HEK293 (cell line): ENCODE measurements at regions not wholly inside any gene's neighbourhood (a gene's known extent, or its start where the extent isn't known, plus 50 kb on each side); places are given as distances from the start of the nearest gene placed in this dataset.

Experiments used
- BCL6B ChIP-seq: fragments of 450-650 bp; formaldehyde crosslinking; IDR thresholded peaks from 2 replicates; pipeline ENCODE4 v1.5.1; 2017; ENCODE audit warnings: missing biosample characterization, missing genetic modification characterization
- CTCF ChIP-seq: fragments of 450-650 bp; formaldehyde crosslinking; IDR thresholded peaks from 2 replicates; pipeline ENCODE4 v1.5.1; 2016; ENCODE audit warnings: missing biosample characterization, missing genetic modification characterization
- KLF9 ChIP-seq: fragments of 450-650 bp; formaldehyde crosslinking; IDR thresholded peaks from 2 replicates; pipeline ENCODE4 v1.5.1; 2016; ENCODE audit warnings: missing biosample characterization, missing genetic modification characterization, low read depth
- YY1 ChIP-seq: fragments of 450-650 bp; formaldehyde crosslinking; IDR thresholded peaks from 2 replicates; pipeline ENCODE4 v1.5.1; 2018; ENCODE audit warnings: missing biosample characterization, missing genetic modification characterization
- ZBTB8A ChIP-seq: fragments of 450-650 bp; formaldehyde crosslinking; IDR thresholded peaks from 2 replicates; pipeline ENCODE4 v1.5.1; 2016; ENCODE audit warnings: missing biosample characterization, missing genetic modification characterization
- ZNF138 ChIP-seq: fragments of 450-650 bp; formaldehyde crosslinking; IDR thresholded peaks from 2 replicates; pipeline ENCODE4 v1.5.1; 2016; ENCODE audit warnings: missing biosample characterization, missing genetic modification characterization, borderline replicate concordance
- ZNF140 ChIP-seq: fragments of 450-650 bp; formaldehyde crosslinking; IDR thresholded peaks from 2 replicates; pipeline ENCODE4 v1.5.1; 2016; ENCODE audit warnings: missing biosample characterization, missing genetic modification characterization
- ZNF274 ChIP-seq, 2 experiments: fragments of 200-500 bp in 1 of 2; fragments of 450-650 bp in 1 of 2; sonication (Bioruptor generic) in 1 of 2; formaldehyde crosslinking in 1 of 2; IDR thresholded peaks; 2 replicates each; pipeline versions ENCODE4 v1.5.1 to v1.6.1; 2014 to 2016; ENCODE audit warnings: borderline replicate concordance in 1 of 2, inconsistent platforms in 1 of 2, low read length in 1 of 2, missing biosample characterization in 1 of 2, missing genetic modification characterization in 1 of 2
- ZNF48 ChIP-seq: fragments of 450-650 bp; formaldehyde crosslinking; IDR thresholded peaks from 2 replicates; pipeline ENCODE4 v1.5.1; 2016; ENCODE audit warnings: missing biosample characterization, missing genetic modification characterization
- ZNF549 ChIP-seq: fragments of 450-650 bp; IDR thresholded peaks from 2 replicates; pipeline ENCODE4 v1.5.1; 2018; ENCODE audit warnings: missing biosample characterization, missing genetic modification characterization, mild to moderate bottlenecking, inconsistent platforms, moderate library complexity
- ZNF747 ChIP-seq: fragments of 450-650 bp; formaldehyde crosslinking; IDR thresholded peaks from 2 replicates; pipeline ENCODE4 v1.5.1; 2016; ENCODE audit warnings: missing biosample characterization, missing genetic modification characterization
- ZSCAN18 ChIP-seq: fragments of 450-650 bp; formaldehyde crosslinking; IDR thresholded peaks from 2 replicates; pipeline ENCODE4 v1.5.1; 2016; ENCODE audit warnings: missing biosample characterization, missing genetic modification characterization
- TF ChIP-seq, protein P1 (sequence below): fragments of 450-650 bp; formaldehyde crosslinking; optimal IDR thresholded peaks from 2 replicates; pipeline ENCODE3; 2016; ENCODE audit warnings: missing biosample characterization, mild to moderate bottlenecking, missing genetic modification characterization

GRCh38 chr6:76481101-76481500 is 408.6 kb upstream of the IMPG1 start:
- TF ChIP-seq ZNF48 (tag by site-specific recombination) (no peak), YY1 (tag by site-specific recombination) (no peak), ZNF140 (tag by site-specific recombination) (no peak), CTCF (no peak), ZNF274 (IDR thresholded peaks at IDR 0.05; ENCODE audit: low read length) (no peak), ZNF274 (tag by site-specific recombination; IDR thresholded peaks at IDR 0.05; ENCODE audit: borderline replicate concordance) (no peak), ZNF747 (tag by site-specific recombination) (no peak), ZSCAN18 (tag by site-specific recombination) (no peak), BCL6B (tag by site-specific recombination) (no peak), ZBTB8A (no peak), KLF9 (tag by site-specific recombination) (no peak), ZNF138 (no peak), ZNF549 (tag by site-specific recombination) (no peak)
- TF ChIP-seq, protein P1, sequence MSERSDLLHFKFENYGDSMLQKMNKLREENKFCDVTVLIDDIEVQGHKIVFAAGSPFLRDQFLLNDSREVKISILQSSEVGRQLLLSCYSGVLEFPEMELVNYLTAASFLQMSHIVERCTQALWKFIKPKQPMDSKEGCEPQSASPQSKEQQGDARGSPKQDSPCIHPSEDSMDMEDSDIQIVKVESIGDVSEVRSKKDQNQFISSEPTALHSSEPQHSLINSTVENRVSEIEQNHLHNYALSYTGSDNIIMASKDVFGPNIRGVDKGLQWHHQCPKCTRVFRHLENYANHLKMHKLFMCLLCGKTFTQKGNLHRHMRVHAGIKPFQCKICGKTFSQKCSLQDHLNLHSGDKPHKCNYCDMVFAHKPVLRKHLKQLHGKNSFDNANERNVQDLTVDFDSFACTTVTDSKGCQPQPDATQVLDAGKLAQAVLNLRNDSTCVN (tag by site-specific recombination): no peak
